ENCODE measurements at regions not wholly inside any gene's neighbourhood (a gene's known extent, or its start where the extent isn't known, plus 50 kb on each side); places are given as distances from the start of the nearest gene placed in this dataset.

GRCh38 chr16:6861135-6861814 is 471.4 kb upstream of the RBFOX1 start:
- H3K27ac ChIP-seq (ENCODE audit: low read depth, low read length): no peak overlapping the region
- no peak for TF ChIP-seq EZH2phosphoT487 (conservative IDR thresholded peaks at IDR 0.05; ENCODE audit: low read length)
- H3K36me3 ChIP-seq (ENCODE audit: low read length): no peaks in the 10 kb centered on the region
- no peak overlapping the region for H3K9ac ChIP-seq (ENCODE audit: low read length)
- H3K4me3 ChIP-seq (ENCODE audit: insufficient read depth, low read length, poor library complexity, severe bottlenecking): no peak overlapping the region
- no peaks in the 10 kb centered on the region for H3K27me3 ChIP-seq (ENCODE audit: low read length)
- H3K79me2 ChIP-seq (ENCODE audit: insufficient read depth, low read length): no peaks in the 10 kb centered on the region
- H2AFZ ChIP-seq (ENCODE audit: low read depth, low read length, severe bottlenecking): no peak overlapping the region
- no peaks in the 10 kb centered on the region for H4K20me1 ChIP-seq (ENCODE audit: low read depth, low read length)
- H3K9me3 ChIP-seq (ENCODE audit: insufficient read depth, low read length): no peaks in the 10 kb centered on the region
- H3K4me2 ChIP-seq (ENCODE audit: low read depth, low read length, poor library complexity, severe bottlenecking): no peak overlapping the region
- no peaks in the 10 kb centered on the region for H3F3A ChIP-seq (ENCODE audit: insufficient read depth)
- no peaks in the 10 kb centered on the region for H3K9me2 ChIP-seq (replicated peaks; ENCODE audit: insufficient read depth, low read length)

GRCh38 chr16:6857575-6857974 is 475.1 kb upstream of the RBFOX1 start:
- Histone ChIP-seq H3K9ac (ENCODE audit: low read length) (no peak overlapping the region), H3K36me3 (ENCODE audit: low read length) (no peaks in the 10 kb centered on the region), H3K27me3 (ENCODE audit: low read length) (no peaks in the 10 kb centered on the region), H3K4me2 (ENCODE audit: low read depth, low read length, poor library complexity, severe bottlenecking) (no peak overlapping the region), H3F3A (ENCODE audit: insufficient read depth) (no peaks in the 10 kb centered on the region), H3K27ac (ENCODE audit: low read depth, low read length) (no peak overlapping the region), H4K20me1 (ENCODE audit: low read depth, low read length) (no peaks in the 10 kb centered on the region), H3K79me2 (ENCODE audit: insufficient read depth, low read length) (no peaks in the 10 kb centered on the region), H3K4me3 (ENCODE audit: insufficient read depth, low read length, poor library complexity, severe bottlenecking) (no peak overlapping the region), H3K9me3 (ENCODE audit: insufficient read depth, low read length) (no peaks in the 10 kb centered on the region), H3K9me2 (replicated peaks; ENCODE audit: insufficient read depth, low read length) (no peaks in the 10 kb centered on the region), H2AFZ (ENCODE audit: low read depth, low read length, severe bottlenecking) (no peak overlapping the region)
- TF ChIP-seq EZH2phosphoT487 (conservative IDR thresholded peaks at IDR 0.05; ENCODE audit: low read length) (no peak), CTCF (IDR thresholded peaks at IDR 0.05; ENCODE audit: insufficient read depth, low read length, poor library complexity, severe bottlenecking) (no peak)

GRCh38 chr16:6856578-6856977 is 476.1 kb upstream of the RBFOX1 start:
- Histone ChIP-seq H4K20me1 (ENCODE audit: low read depth, low read length) (no peaks in the 10 kb centered on the region), H3K36me3 (ENCODE audit: low read length) (no peaks in the 10 kb centered on the region), H3K79me2 (ENCODE audit: insufficient read depth, low read length) (no peaks in the 10 kb centered on the region), H3F3A (ENCODE audit: insufficient read depth) (no peaks in the 10 kb centered on the region), H3K9ac (ENCODE audit: low read length) (no peak overlapping the region), H3K27ac (ENCODE audit: low read depth, low read length) (no peak overlapping the region), H3K4me2 (ENCODE audit: low read depth, low read length, poor library complexity, severe bottlenecking) (no peak overlapping the region), H3K9me2 (replicated peaks; ENCODE audit: insufficient read depth, low read length) (no peaks in the 10 kb centered on the region), H3K4me3 (ENCODE audit: insufficient read depth, low read length, poor library complexity, severe bottlenecking) (no peak overlapping the region), H3K27me3 (ENCODE audit: low read length) (no peaks in the 10 kb centered on the region), H2AFZ (ENCODE audit: low read depth, low read length, severe bottlenecking) (no peak overlapping the region), H3K9me3 (ENCODE audit: insufficient read depth, low read length) (no peaks in the 10 kb centered on the region)
- TF ChIP-seq EZH2phosphoT487 (conservative IDR thresholded peaks at IDR 0.05; ENCODE audit: low read length) (no peak), CTCF (IDR thresholded peaks at IDR 0.05; ENCODE audit: insufficient read depth, low read length, poor library complexity, severe bottlenecking) (no peak)

GRCh38 chr16:6853565-6853964 is 479.1 kb upstream of the RBFOX1 start:
- Histone ChIP-seq H3K36me3 (ENCODE audit: low read length) (no peaks in the 10 kb centered on the region), H3F3A (ENCODE audit: insufficient read depth) (no peaks in the 10 kb centered on the region), H3K4me2 (ENCODE audit: low read depth, low read length, poor library complexity, severe bottlenecking) (no peak overlapping the region), H3K27ac (ENCODE audit: low read depth, low read length) (no peak overlapping the region), H3K79me2 (ENCODE audit: insufficient read depth, low read length) (no peaks in the 10 kb centered on the region), H3K9me2 (replicated peaks; ENCODE audit: insufficient read depth, low read length) (no peaks in the 10 kb centered on the region), H3K9ac (ENCODE audit: low read length) (no peak overlapping the region), H3K27me3 (ENCODE audit: low read length) (no peaks in the 10 kb centered on the region), H2AFZ (ENCODE audit: low read depth, low read length, severe bottlenecking) (no peak overlapping the region), H3K9me3 (ENCODE audit: insufficient read depth, low read length) (no peaks in the 10 kb centered on the region), H4K20me1 (ENCODE audit: low read depth, low read length) (no peaks in the 10 kb centered on the region), H3K4me3 (ENCODE audit: insufficient read depth, low read length, poor library complexity, severe bottlenecking) (no peak overlapping the region)
- TF ChIP-seq EZH2phosphoT487 (conservative IDR thresholded peaks at IDR 0.05; ENCODE audit: low read length) (no peak), CTCF (IDR thresholded peaks at IDR 0.05; ENCODE audit: insufficient read depth, low read length, poor library complexity, severe bottlenecking) (no peak)

Data from SU-DHL-6 (cell line).